RKO (cell line): ENCODE measurements at regions not wholly inside any gene's neighbourhood (a gene's known extent, or its start where the extent isn't known, plus 50 kb on each side); places are given as distances from the start of the nearest gene placed in this dataset.

Experiments
- DNase-seq: peaks from one replicate; pipeline ENCODE4 v3.0.0-alpha.2; 2016; ENCODE audit warnings: low spot score

DNA sequence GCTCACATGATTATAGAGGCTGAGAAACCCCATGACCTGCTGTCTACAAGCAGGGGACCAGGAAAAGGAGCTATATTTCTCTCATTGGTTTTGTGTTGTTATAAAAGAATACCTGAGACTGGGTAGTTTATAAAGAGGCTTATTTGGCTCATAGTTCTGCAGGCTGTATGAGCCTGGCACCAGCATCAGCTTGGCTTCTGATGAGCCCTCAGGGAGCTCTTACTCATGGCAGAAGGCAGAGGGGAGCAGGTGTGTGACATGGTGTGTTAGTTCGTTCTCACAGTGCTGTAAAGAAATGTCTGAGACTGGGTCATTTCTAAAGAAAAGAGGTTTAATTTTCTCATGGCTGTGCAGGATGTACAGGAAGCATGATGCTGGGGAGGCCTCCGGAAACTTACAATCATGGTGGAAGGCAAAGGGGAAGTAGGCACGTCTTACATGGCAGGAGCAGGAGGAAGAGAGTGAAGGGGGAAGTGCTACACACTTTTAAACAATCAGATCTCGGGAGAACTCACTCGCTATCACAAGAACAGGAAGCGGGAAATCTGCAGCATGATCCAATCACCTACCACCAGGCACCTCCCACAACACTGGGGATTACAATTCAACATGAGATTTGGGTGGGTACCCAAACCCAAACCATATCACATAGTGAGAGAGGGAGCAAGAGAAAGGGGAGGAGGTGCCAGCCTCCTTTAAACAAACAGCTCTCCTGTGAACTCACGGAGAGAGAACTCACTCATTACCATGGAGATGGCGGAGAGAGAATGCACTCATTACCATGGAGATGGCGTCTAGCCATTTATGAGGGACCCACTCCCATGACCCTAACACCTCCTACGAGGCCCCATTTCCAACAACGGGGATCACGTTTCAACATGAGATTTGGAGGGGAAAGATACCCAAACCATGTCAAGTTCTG is 133.4 kb downstream of the JCAD start:
- no peak for DNase-seq

DNA sequence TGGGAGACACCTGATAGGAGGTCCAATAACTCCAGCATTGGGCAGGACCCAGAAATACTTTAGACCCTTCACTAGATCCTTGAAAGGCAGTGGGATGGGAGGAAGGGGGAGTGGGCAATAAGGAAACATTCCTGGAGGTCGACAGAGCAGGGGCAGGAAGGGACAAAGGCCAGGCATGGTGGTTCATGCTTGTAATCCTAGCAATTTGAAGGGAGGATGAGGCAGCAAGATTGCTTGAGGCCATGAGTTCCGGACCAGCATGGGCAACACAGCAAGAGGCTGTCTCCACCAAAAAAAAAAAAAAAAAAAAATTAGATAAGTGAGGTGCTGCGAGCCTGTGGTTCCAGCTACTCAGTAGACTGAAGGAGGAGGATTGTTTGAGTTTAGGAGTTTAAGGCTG is 134.9 kb downstream of the JCAD start:
- DNase-seq, result no peak

DNA sequence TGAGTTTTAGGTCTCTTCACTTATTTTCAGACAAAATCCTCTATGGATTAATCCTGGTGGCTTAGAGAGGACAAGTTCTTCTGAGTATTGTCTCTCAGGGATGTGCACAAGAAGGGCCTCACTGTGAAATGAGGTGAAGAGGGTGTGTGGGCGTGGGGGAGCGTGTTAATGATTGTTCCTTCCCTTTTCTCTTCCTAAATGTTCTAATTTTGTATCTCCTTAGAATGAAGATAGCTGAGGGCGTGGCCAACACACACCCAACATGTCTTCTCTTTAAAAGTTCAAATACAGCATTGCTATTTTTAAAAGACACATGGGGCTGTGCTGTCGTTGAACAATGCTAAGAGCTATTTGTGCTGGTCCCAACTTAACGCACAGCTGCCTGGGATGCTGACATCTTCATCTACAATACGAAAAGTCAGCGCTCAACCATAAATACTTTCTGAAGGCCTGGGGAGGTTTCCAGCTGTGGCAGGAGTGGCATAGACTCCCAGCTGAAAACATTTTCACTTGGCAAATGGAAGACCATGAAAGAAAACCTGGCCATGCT is 135.9 kb downstream of the JCAD start:
- DNase-seq, result no peak

DNA sequence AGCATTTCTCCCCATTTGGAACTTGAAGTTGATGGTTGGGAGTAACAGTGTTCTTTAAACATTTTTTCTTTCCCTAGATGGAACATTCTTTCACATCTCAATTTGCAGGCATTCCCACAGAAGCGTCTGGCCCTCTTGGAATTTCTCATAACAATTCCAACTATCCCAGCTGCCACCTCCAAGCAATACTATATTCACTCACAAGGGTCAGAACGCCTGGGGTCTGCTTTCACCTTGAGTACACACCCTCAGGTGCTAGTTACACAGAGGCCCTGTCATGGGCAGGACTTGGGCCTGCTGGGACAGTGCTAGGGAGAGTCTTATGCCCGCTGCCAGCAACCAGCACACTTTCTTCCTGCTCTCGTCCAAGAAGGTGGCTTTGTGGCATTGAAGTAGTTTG is 136.5 kb downstream of the JCAD start:
- DNase-seq, result no peak

DNA sequence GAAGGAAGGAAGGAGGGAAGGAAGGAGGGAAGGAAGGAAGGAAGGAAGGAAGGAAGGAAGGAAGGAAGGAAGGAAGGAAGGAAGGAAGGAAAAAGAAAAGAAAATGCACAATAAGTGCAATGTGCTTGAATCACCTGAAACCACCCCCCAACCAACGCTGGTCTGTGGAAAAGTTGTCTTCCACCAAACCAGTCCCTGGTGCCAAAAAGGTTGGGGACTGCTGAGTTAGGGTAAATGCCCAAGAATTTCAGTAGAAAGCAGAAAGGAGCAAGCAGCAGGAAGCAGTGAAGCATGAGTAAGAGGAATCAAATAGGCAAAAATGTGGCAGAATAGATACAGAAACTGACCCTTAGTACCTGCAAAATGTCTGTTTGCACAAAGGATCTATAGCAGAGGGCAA is 137.2 kb downstream of the JCAD start:
- no peak for DNase-seq

DNA sequence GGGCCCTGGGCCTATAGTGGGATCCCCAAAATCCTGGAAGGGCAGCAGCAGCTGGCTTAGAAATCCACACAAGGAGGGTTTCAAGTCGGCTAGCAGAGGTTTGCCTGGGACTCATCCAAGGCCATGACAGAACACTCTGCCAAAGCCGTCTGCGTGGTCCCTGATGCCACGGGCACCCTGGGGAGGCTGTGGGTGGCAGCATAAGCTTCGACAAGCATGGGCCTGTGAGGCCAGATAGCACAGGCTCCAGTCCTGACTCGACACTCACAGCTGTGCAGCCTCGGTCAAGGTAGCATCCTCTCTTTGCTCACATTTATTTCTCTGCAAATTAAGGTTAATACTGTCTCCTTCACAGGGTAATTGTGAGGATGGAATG is 138.3 kb downstream of the JCAD start:
- DNase-seq, result no peak

DNA sequence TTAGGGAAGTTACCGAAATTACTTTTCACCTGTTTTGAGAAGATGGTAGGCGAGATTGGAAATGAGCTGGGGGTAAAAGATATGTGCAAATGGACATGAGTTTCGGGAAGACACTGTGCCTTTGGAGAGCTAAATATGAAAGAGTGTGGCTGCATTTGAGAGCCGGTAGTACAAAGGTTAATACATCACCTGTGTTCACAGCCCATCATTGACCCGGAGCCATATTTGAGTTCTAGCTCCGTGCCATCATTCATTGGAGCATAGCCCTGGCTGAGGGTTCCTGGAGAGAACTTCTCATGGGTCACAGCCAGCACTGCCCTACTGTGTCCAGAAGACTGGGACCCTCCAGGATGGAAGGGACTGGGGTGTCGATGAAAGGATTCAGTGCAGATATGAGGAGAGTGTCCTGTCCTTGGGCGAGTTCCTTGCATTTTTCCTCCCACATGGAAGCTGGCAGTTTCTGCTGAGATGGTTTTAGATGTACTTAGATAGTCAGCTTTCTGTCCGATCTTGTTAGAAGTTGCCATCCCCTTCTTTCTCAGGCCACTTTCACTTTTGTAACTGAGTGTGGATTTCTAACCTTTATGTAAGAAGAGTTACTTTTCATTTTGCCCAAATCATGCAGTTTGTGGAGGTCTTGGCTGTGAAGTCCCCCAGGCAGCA is 138.8 kb downstream of the JCAD start:
- no peak for DNase-seq

DNA sequence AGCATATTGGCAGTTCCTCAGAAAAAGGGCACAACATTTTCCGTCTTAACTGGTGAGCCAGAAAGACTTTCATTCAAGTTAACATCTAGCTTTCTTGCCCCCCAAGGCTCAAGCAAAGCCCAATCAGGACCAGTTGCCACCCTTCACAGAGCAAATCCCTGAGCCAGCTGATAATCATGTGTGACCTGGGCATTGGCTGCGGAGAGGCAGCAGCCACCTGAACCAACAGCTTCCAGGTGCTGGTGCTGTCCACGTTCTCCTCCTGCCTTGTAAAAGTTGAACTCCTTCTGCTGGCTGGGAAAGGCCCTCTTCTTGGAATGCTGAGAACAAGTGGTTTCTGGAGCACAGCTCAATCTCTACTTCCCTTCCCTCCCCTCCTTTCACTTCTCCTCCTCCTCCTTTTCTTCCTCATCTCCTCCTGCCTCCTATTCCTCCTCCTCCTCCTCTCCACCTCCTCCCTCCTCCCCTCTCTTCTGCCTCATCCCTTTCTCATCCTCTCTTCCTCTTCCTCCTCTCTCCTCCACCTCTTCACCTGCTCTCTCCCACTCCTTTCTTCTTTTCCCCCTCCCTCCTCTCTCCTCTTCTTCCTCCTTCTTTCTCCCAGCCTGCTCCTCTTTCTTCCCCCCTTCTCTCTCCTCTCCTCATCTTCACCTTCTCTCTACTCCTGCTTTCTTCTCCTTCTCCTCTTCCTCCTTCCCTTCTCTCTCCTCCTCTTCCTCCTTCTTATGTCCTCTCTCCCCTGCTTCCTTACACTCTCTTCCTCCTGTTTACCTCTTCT is 140.6 kb downstream of the JCAD start:
- DNase-seq, result no peak

DNA sequence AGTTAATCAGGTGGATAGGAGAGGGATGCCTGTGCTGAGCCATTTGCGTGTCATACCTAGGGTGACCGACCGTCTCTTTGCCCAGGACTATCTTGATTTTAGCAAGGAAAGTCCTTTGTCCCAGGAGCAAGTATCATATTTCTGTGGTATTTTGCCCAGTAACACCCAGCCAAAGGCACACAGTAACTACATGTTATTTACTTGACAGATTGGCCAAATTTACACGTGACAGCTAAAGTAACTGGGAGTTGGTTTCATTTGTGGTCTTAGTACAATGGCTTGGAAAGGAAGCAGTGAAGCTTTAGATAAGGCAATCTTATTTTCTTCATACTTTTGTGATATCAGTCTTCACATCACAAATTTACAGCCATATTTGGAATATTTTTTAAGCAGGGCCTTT is 142.1 kb downstream of the JCAD start:
- no peak for DNase-seq

DNA sequence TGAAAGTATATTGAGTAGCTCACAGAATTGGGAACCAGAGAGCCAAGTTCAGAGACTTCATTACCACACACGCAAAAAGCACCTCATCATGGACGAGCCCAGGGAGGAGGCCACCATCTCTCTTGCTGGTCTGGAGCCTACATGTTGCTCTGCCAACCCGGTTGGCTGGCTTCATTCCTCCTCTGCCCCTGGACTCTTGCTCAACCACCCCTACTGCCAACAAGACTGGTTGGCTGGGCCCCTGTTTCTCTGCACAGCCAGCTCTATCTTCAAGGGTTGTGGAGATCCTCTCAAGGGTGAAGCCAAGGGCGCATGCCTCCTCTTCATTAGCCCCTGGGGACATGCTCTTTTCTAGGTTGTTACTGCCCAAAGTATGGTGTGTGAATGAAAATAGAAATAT is 142.7 kb downstream of the JCAD start:
- DNase-seq, result no peak

DNA sequence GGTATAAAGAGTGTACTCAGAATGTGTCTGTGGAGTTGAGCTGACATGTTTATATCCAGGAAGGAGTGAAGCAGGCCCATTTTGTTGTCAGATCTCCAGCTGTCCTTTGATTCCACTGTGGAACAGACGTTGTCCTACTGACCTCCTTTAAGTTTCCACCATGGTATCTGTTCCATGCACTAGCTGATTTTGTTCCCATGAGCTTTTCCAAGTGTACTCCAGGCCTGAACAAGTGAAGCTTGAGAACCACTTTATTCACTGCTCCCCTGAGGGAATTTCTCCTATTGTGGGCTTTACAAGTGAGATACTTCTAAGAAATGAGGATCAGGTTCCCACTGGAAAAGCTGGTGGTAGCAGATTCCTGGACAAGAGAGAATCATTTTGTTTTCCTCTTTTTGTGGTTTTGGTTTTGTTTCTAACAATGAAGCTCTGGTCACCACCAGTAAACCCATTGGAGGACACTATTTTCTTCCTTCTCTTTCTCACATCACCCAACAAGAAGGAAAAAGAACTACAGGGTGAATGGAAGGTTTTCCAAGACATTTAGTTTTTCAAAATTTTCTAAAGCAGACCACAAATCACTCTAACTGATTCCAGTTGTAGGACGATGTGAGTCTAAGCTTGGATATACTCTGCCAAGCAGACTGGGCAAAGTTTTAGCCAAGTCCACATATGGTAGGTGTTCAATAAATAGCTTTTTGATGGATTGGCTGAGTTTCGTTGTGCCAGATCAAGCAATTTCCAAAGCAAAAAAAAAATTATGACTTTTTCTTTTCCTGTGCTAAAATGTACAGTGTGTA is 144.2 kb downstream of the JCAD start:
- DNase-seq, result no peak

DNA sequence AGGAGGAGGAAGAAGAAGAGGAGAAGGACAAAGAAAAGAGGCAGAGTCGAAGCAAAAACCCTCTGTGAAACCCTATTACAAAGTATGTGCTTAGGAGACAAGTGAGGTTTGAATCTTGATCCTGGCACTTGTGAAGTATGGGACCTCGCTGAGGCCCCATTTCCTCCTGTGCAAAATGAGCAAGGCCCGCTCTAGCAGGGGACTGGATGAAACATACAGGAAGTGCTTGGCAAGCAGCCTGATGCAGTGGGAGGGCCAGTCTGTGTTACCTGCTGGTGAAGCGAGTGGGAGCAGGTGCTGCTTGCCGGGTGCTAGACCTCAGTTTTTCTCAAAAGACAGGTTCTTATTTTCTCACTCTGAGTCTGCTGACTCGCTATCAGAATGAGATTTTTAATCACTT is 150.4 kb downstream of the JCAD start:
- DNase-seq, result no peak

DNA sequence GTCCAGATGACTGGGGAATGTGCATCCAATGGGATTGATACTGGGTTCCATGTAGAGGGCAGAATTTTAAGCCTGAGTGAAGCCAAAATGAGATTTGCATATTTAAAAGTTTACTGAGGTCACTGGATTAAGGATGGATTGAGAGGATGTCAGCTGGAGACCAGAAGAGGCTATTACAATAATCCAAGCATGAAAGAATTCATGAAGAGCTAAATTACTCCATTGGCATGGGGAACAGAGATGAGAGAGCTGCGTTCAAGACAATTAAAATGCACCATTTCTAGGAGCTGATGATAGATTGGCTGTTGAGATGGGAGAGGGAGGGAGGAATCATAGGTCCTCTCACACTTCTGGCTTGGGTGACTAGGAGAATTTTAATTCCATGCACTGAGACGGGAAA is 158.5 kb downstream of the JCAD start:
- DNase-seq, result no peak

DNA sequence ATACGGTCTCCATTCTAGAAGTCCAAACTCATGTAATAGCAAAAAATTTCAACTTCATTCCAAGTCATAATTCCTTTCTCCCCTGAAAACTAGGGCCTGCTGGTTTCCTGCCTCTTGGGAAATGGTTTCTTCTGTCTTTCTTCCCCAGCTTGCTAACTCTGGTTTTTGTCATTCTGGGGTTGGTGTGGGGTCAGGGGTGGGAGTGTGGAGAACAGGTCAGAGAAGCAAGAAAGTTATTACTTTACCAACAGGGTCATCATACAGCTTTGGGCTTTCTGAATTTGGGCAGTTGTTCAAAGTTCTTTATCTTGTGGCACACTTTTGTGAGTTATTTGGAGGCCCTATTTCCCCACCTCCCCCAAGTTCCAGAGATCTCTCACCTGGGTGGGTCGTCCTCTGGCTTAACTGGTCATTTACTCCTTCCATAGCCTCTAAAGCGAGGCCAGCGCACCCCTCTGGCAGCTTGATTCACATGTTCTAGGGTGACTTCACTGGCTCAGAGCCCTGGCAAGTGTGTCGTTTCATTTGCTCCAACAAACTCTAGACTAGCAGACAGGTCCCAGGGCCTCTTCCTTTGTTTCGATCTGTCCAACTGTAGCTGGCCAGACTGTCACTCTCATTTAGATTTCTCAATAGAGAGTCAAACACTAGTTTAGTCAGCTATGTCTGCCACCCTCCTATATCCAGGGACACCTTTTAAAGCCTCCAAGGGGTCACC is 161.2 kb downstream of the JCAD start:
- no peak for DNase-seq

DNA sequence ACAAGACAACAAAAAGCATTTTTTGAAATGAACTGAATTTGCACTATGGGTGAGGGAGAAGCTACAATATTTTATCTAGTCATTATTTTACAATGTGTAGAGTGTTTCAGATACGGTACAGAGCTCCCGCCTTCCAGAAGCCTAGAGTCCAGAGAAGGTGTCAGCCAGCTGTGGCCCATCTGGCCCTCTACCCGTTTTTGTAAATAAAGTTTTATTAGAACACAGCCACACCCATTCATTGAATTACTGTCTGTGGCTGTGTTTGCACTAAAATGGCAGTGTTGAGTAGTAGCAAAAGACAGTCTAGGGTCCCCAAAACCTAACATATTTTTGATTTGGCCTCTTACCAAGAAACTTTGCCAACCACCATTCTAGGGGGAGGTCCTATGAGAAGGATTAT is 162.0 kb downstream of the JCAD start:
- no peak for DNase-seq

DNA sequence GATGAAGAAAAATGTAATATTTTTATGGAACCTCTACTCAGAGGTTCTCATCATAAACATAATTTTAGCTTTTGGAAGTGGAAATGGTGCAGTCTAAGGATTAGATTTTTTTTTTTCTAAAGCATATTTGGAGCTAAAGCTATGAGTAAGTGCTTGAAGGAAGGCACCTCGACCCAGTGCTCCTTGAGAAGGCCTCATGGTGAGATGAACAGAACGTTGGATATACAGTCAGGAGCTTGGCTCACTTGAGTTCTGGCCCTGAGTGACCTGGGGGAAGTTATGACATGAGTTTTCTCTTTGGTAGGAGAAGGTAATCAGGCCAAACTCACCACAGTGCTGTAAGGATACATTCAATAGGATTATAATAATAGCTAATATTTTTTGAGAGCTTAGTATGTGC is 163.3 kb downstream of the JCAD start:
- DNase-seq, result no peak

DNA sequence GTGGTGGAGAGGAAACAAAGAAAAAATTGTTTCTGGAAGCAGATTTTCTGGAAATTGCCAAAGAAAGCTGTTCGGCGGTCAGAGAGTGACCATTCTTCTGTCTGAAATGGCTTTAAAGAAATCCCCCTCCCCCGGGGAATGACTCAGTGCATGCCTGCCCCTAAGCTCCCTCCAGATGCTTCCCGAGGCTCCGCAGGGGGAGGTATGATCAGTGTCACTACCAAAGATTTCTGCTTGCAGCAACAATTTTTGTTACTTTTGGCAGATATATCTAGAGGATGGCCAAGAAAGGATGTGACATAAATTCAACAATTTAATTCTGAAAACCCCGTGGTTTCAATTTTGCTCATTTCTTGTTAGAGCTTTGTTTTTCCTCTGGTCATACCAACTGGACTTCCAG is 163.9 kb downstream of the JCAD start:
- no peak for DNase-seq

DNA sequence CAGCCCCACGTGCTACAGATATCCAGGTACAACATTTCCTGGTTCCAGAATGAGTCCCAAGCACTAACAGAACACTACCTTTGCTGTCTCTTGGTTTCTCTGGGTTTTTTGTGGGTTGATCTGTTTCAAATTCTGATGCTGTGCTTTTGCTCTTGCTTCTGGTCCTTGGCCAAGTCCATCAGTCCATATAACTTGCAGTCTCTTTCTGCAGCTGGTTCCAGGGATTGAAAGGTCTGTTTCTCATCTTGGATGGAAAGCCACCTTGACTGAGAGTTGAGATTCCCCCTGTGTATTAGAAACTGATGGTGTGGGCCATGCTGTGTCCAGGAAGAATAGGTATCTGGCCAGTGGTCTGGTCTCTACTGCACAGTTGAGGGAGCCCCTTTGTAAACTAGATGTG is 171.1 kb downstream of the JCAD start:
- DNase-seq, result no peak

DNA sequence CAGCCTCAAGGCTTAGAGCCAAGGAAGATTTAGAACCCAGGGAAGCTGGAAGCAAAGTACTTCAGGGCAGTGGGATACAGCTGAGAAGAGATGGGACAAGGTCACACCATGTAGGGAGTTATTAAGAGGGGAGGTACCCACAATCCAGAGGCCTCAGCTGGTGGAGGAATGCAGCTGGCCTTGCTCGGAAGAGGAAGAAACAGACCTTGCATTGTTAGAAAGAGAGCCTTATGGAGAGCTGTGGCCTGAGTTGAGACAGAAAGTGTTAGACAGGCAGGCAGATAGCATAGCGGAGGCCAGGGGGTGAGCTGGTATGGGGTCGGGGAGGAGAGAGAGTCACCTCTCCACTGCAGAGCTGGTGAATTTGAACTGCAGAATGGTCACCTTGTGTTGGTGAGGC is 173.1 kb downstream of the JCAD start:
- DNase-seq, result no peak

DNA sequence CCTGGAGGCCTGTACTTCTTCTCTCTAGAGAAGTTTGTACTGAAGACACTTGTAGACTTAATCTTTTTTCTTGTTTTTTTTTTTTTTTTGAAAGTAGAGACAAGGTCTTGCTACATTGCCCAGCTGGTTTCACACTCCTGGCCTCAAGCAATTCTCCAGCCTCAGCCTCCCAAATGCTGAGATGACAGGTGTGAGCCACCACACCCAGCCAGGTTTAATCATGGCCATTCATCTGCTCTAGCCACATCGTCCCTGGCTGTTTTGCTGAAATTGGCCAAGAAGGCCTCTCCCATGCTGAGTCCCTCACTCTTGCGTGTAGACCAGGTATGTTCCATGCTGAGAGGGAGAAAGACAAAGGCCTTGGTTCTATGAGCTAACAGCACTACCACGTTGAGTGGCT is 176.2 kb downstream of the JCAD start:
- DNase-seq, result no peak

DNA sequence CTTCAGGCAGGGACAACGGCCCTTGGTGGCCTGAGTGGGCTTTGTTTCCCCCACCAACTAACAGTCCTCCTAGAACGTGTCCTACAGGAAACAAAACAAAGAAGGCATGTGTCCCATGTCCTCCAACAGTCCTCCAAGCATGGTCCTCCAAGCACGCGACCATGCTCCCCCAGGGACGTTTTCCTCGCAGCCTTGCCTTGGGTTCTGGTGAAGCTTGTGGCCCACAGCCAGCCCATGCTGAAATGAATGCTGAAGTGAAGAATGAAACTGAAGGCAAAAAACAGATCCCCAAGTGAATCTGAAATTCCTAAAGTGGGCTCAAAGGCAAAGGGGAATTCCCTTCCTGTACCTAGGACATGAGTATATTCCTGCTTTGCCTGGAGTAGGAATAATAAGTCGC is 176.6 kb downstream of the JCAD start:
- DNase-seq, result no peak
